Astrocyte (in vitro differentiated cells and primary cell): ENCODE measurements at regions not wholly inside any gene's neighbourhood (a gene's known extent, or its start where the extent isn't known, plus 50 kb on each side); places are given as distances from the start of the nearest gene placed in this dataset.

ENCODE experiments used
- DNase-seq: peaks from one replicate; pipeline ENCODE4 v3.0.0-alpha.2; 2010; ENCODE audit warnings: low read depth
- FAIRE-seq: peaks from 2 replicates; lab custom pipeline; 2011; peaks lifted over from hg19 to GRCh38; lab: Jason Lieb, UNC
- H2AFZ ChIP-seq: 2 replicates; pipeline ENCODE4 v1.6.0; 2012; ENCODE audit warnings: low read depth, low read length, inconsistent platforms
- H3K27ac ChIP-seq: 2 replicates; pipeline ENCODE4 v1.5.1; 2011; ENCODE audit warnings: low read depth, low read length, inconsistent platforms
- H3K27me3 ChIP-seq: 2 replicates; pipeline ENCODE4 v1.6.0; 2011; ENCODE audit warnings: low read length, inconsistent platforms; ENCODE audit not compliant: insufficient read depth
- H3K36me3 ChIP-seq: 2 replicates; pipeline ENCODE4 v1.5.1; 2011; ENCODE audit warnings: low read length, inconsistent platforms; ENCODE audit not compliant: insufficient read depth
- H3K4me1 ChIP-seq: 2 replicates; pipeline ENCODE4 v1.5.1; 2011; ENCODE audit warnings: low read length, inconsistent platforms; ENCODE audit not compliant: insufficient read depth
- H3K4me2 ChIP-seq: 2 replicates; pipeline ENCODE4 v1.6.0; 2012; ENCODE audit warnings: low read length, inconsistent platforms
- H3K4me3 ChIP-seq: 2 replicates; pipeline ENCODE4 v1.5.1; 2011; ENCODE audit warnings: low read depth, mild to moderate bottlenecking, low read length, inconsistent platforms; ENCODE audit not compliant: insufficient read depth
- H3K79me2 ChIP-seq: 2 replicates; pipeline ENCODE4 v1.6.0; 2012; ENCODE audit warnings: mild to moderate bottlenecking, low read length, inconsistent platforms; ENCODE audit not compliant: insufficient read depth
- H3K9ac ChIP-seq: 2 replicates; pipeline ENCODE4 v1.6.0; 2012; ENCODE audit warnings: mild to moderate bottlenecking, low read length, inconsistent platforms
- H3K9me3 ChIP-seq: 2 replicates; pipeline ENCODE4 v1.5.1; 2012; ENCODE audit warnings: low read depth, mild to moderate bottlenecking, low read length, inconsistent platforms; ENCODE audit not compliant: insufficient read depth
- H4K20me1 ChIP-seq: 2 replicates; pipeline ENCODE4 v1.6.0; 2012; ENCODE audit warnings: low read length, inconsistent platforms; ENCODE audit not compliant: insufficient read depth
- H3K27ac Mint-ChIP-seq: one replicate; pipeline ENCODE4 v1.8.0; 2021; ENCODE audit warnings: mild to moderate bottlenecking, mixed read lengths; ENCODE audit not compliant: unreplicated experiment
- H3K27me3 Mint-ChIP-seq: one replicate; pipeline ENCODE4 v1.8.0; 2021; ENCODE audit warnings: low read depth, mixed read lengths; ENCODE audit not compliant: unreplicated experiment
- H3K36me3 Mint-ChIP-seq: one replicate; pipeline ENCODE4 v1.8.0; 2021; ENCODE audit warnings: low read depth, mixed read lengths; ENCODE audit not compliant: unreplicated experiment
- H3K4me1 Mint-ChIP-seq: one replicate; pipeline ENCODE4 v1.8.0; 2021; ENCODE audit warnings: low read depth, mixed read lengths; ENCODE audit not compliant: unreplicated experiment
- H3K4me3 Mint-ChIP-seq: one replicate; pipeline ENCODE4 v1.8.0; 2021; ENCODE audit warnings: mild to moderate bottlenecking, moderate library complexity, mixed read lengths; ENCODE audit not compliant: unreplicated experiment
- H3K9me3 Mint-ChIP-seq: one replicate; pipeline ENCODE4 v1.8.0; 2021; ENCODE audit warnings: mild to moderate bottlenecking, mixed read lengths; ENCODE audit not compliant: unreplicated experiment
- CTCF ChIP-seq: IDR thresholded peaks from 2 replicates; pipeline ENCODE4 v1.5.1; 2011; ENCODE audit warnings: low read depth, mild to moderate bottlenecking, inconsistent platforms, low read length, moderate library complexity; ENCODE audit not compliant: insufficient read depth
- EZH2 ChIP-seq: IDR thresholded peaks from 2 replicates; pipeline ENCODE4 v1.6.1; 2012; ENCODE audit warnings: mild to moderate bottlenecking, low read length, inconsistent platforms; ENCODE audit not compliant: insufficient read depth

GRCh38 chr6:71015392-71015791 is 58.5 kb upstream of the B3GAT2 start:
- H3K79me2 ChIP-seq: no peaks in the 10 kb centered on the region

GRCh38 chr6:71028236-71028876 is 71.5 kb upstream of the B3GAT2 start:
- H3K4me3 ChIP-seq: no peak overlapping the region

More at GRCh38 chr6:71015392-71015791, 58.5 kb upstream of the B3GAT2 start:
- H3K27ac Mint-ChIP-seq: no peak overlapping the region
- no peaks in the 10 kb centered on the region for H3K36me3 Mint-ChIP-seq
- TF ChIP-seq CTCF (no peak), EZH2 (no peak)
- no peak overlapping the region for H3K4me3 Mint-ChIP-seq
- FAIRE-seq: no peak
- H3K36me3 ChIP-seq: no peaks in the 10 kb centered on the region
- H3K27me3 Mint-ChIP-seq: peaks cover 23% of the 10 kb centered on the region
- H3K9ac ChIP-seq: no peak overlapping the region
- H2AFZ ChIP-seq: no peak overlapping the region
- no peaks in the 10 kb centered on the region for H3K4me1 Mint-ChIP-seq
- no peaks in the 10 kb centered on the region for H3K4me1 ChIP-seq
- H3K27ac ChIP-seq: no peak overlapping the region
- no peaks in the 10 kb centered on the region for H3K9me3 Mint-ChIP-seq
- H3K4me2 ChIP-seq: no peak overlapping the region
- DNase-seq: no peak
- no peaks in the 10 kb centered on the region for H4K20me1 ChIP-seq
- H3K27me3 ChIP-seq: peaks cover 6% of the 10 kb centered on the region
- H3K9me3 ChIP-seq: no peaks in the 10 kb centered on the region
- H3K4me3 ChIP-seq: no peak overlapping the region

More at GRCh38 chr6:71028236-71028876, 71.5 kb upstream of the B3GAT2 start:
- H3K27me3 Mint-ChIP-seq: no peaks in the 10 kb centered on the region
- Histone ChIP-seq H3K9ac (no peak overlapping the region), H3K4me2 (no peak overlapping the region), H3K4me1 (no peaks in the 10 kb centered on the region), H4K20me1 (no peaks in the 10 kb centered on the region), H3K79me2 (no peaks in the 10 kb centered on the region), H3K36me3 (no peaks in the 10 kb centered on the region), H3K27me3 (no peaks in the 10 kb centered on the region), H3K27ac (no peak overlapping the region), H3K9me3 (no peaks in the 10 kb centered on the region), H2AFZ (no peak overlapping the region)
- TF ChIP-seq EZH2: no peak
- no peak for TF ChIP-seq CTCF
- H3K4me1 Mint-ChIP-seq: no peaks in the 10 kb centered on the region
- no peak for DNase-seq
- H3K27ac Mint-ChIP-seq: no peak overlapping the region
- no peak for FAIRE-seq
- H3K36me3 Mint-ChIP-seq: no peaks in the 10 kb centered on the region
- H3K9me3 Mint-ChIP-seq: no peaks in the 10 kb centered on the region
- no peak overlapping the region for H3K4me3 Mint-ChIP-seq
